HepG2 (cell line): ENCODE measurements at regions not wholly inside any gene's neighbourhood (a gene's known extent, or its start where the extent isn't known, plus 50 kb on each side); places are given as distances from the start of the nearest gene placed in this dataset.

Experiments
- DPF2 ChIP-seq: sonication (generic); formaldehyde crosslinking; IDR thresholded peaks from 2 replicates; pipeline ENCODE4 v1.4.0; 2020; ENCODE audit warnings: mild to moderate bottlenecking, low read depth, missing genetic modification reagents, borderline replicate concordance
- EP300 ChIP-seq, 3 experiments: sonication (generic) in 1 of 3; formaldehyde crosslinking in 1 of 3; IDR thresholded peaks; 2 replicates each; pipeline versions ENCODE4 v1.5.1 to v1.6.1; 2011 to 2020; ENCODE audit warnings: low read depth in 2 of 3, low read length in 2 of 3, borderline replicate concordance in 1 of 3, improper control_type of control experiment in 1 of 3, mild to moderate bottlenecking in 1 of 3, missing genetic modification reagents in 1 of 3, moderate library complexity in 1 of 3
- KDM1A ChIP-seq: IDR thresholded peaks from 2 replicates; pipeline ENCODE4 v1.6.1; 2016; ENCODE audit warnings: missing compliant biosample characterization
- KDM3A ChIP-seq: IDR thresholded peaks from 2 replicates; pipeline ENCODE4 v1.6.1; 2018; ENCODE audit warnings: low read depth, missing compliant biosample characterization
- NR2F6 ChIP-seq, 2 experiments: IDR thresholded peaks; 2 replicates each; pipeline ENCODE4 v1.6.1; 2016; ENCODE audit warnings: antibody characterized with exemption in 1 of 2, mild to moderate bottlenecking in 1 of 2
- RXRB ChIP-seq: IDR thresholded peaks from 2 replicates; pipeline ENCODE4 v1.6.1; 2016; ENCODE audit warnings: borderline replicate concordance, missing genetic modification reagents, missing compliant biosample characterization
- SKI ChIP-seq: fragments of 450-650 bp; IDR thresholded peaks from one replicate; pipeline ENCODE4 v1.6.1; 2018; ENCODE audit warnings: mild to moderate bottlenecking; ENCODE audit not compliant: partially characterized antibody
- ZNF274 ChIP-seq: sonication (generic); formaldehyde crosslinking; IDR thresholded peaks from 2 replicates; pipeline ENCODE4 v1.5.1; 2020; ENCODE audit warnings: mild to moderate bottlenecking, missing genetic modification reagents
- ZNF446 ChIP-seq: sonication (generic); formaldehyde crosslinking; IDR thresholded peaks from 2 replicates; pipeline ENCODE4 v1.5.0; 2020; ENCODE audit warnings: mild to moderate bottlenecking, missing genetic modification reagents
- ZNF83 ChIP-seq: sonication (generic); formaldehyde crosslinking; IDR thresholded peaks from 2 replicates; pipeline ENCODE4 v1.4.0; 2020; ENCODE audit warnings: missing genetic modification reagents, mild to moderate bottlenecking, borderline replicate concordance
- TF ChIP-seq, protein P1 (sequence below): IDR thresholded peaks from 2 replicates; pipeline ENCODE4 v1.6.1; 2016; ENCODE audit warnings: low read depth, control low read depth
- TF ChIP-seq, protein P2 (sequence below): sonication (generic); formaldehyde crosslinking; IDR thresholded peaks from 2 replicates; pipeline ENCODE4 v1.5.1; 2020; ENCODE audit warnings: missing genetic modification reagents, mild to moderate bottlenecking, borderline replicate concordance
- TF ChIP-seq, protein P3 (sequence below): IDR thresholded peaks from 2 replicates; pipeline ENCODE4 v1.6.1; 2016; ENCODE audit warnings: missing compliant biosample characterization, missing genetic modification reagents, borderline replicate concordance
- TF ChIP-seq, protein P4 (sequence below): sonication (generic); formaldehyde crosslinking; IDR thresholded peaks from 2 replicates; pipeline ENCODE4 v1.9.0; 2022; ENCODE audit warnings: low read depth, missing genetic modification reagents
- TF ChIP-seq, protein P5 (sequence below): sonication (generic); formaldehyde crosslinking; IDR thresholded peaks from 2 replicates; pipeline ENCODE4 v1.4.0; 2020; ENCODE audit warnings: missing genetic modification reagents, borderline replicate concordance
- TF ChIP-seq, protein P6 (sequence below): sonication (generic); formaldehyde crosslinking; IDR thresholded peaks from 2 replicates; pipeline ENCODE4 v1.8.1; 2023; ENCODE audit warnings: mild to moderate bottlenecking, missing genetic modification reagents
- TF ChIP-seq, protein P7 (sequence below): sonication (generic); formaldehyde crosslinking; IDR thresholded peaks from 2 replicates; pipeline ENCODE4 v1.4.0; 2020; ENCODE audit warnings: missing genetic modification reagents

DNA sequence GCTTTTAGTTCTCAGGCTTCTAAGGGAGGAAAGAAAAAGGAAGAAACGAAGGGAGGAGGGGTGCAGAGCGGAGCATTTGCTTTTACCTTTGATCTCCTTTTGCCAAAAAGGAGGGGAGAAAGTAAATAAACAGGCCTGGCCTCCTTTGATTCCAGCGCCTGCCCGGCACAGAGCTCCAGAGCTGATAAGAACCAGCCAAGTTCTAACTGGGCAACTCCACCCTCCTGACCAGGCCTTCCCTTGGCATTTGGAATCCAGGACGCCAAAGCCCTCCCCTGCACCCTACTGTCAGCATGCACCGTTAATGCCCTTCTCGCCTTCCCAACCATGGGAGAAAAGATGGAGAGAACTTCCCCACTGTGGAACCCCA is 120.8 kb upstream of the PTPN1 start (continued):
- TF ChIP-seq, protein P1, sequence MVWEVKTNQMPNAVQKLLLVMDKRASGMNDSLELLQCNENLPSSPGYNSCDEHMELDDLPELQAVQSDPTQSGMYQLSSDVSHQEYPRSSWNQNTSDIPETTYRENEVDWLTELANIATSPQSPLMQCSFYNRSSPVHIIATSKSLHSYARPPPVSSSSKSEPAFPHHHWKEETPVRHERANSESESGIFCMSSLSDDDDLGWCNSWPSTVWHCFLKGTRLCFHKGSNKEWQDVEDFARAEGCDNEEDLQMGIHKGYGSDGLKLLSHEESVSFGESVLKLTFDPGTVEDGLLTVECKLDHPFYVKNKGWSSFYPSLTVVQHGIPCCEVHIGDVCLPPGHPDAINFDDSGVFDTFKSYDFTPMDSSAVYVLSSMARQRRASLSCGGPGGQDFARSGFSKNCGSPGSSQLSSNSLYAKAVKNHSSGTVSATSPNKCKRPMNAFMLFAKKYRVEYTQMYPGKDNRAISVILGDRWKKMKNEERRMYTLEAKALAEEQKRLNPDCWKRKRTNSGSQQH (CRISPR knock-in tag) = peak; percentile 81; the same call in 1 of the 2 replicates
- TF ChIP-seq ZNF83 (CRISPR knock-in tag) = 0 out of 2 replicates have a peak, but pooled peaks have one; percentile 38
- TF ChIP-seq NR2F6 (IDR thresholded peaks at IDR 0.05) = peak; percentile 88
- TF ChIP-seq NR2F6 (CRISPR knock-in tag; IDR thresholded peaks at IDR 0.05) = peak; percentile 94
- TF ChIP-seq, protein P2, sequence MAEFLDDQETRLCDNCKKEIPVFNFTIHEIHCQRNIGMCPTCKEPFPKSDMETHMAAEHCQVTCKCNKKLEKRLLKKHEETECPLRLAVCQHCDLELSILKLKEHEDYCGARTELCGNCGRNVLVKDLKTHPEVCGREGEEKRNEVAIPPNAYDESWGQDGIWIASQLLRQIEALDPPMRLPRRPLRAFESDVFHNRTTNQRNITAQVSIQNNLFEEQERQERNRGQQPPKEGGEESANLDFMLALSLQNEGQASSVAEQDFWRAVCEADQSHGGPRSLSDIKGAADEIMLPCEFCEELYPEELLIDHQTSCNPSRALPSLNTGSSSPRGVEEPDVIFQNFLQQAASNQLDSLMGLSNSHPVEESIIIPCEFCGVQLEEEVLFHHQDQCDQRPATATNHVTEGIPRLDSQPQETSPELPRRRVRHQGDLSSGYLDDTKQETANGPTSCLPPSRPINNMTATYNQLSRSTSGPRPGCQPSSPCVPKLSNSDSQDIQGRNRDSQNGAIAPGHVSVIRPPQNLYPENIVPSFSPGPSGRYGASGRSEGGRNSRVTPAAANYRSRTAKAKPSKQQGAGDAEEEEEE (CRISPR knock-in tag) = peak; percentile 26; the same call in 1 of the 2 replicates
- TF ChIP-seq, protein P3, sequence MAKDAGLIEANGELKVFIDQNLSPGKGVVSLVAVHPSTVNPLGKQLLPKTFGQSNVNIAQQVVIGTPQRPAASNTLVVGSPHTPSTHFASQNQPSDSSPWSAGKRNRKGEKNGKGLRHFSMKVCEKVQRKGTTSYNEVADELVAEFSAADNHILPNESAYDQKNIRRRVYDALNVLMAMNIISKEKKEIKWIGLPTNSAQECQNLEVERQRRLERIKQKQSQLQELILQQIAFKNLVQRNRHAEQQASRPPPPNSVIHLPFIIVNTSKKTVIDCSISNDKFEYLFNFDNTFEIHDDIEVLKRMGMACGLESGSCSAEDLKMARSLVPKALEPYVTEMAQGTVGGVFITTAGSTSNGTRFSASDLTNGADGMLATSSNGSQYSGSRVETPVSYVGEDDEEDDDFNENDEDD (CRISPR knock-in tag) = peak; percentile 51; the same call in 1 of the 2 replicates
- TF ChIP-seq, protein P4, sequence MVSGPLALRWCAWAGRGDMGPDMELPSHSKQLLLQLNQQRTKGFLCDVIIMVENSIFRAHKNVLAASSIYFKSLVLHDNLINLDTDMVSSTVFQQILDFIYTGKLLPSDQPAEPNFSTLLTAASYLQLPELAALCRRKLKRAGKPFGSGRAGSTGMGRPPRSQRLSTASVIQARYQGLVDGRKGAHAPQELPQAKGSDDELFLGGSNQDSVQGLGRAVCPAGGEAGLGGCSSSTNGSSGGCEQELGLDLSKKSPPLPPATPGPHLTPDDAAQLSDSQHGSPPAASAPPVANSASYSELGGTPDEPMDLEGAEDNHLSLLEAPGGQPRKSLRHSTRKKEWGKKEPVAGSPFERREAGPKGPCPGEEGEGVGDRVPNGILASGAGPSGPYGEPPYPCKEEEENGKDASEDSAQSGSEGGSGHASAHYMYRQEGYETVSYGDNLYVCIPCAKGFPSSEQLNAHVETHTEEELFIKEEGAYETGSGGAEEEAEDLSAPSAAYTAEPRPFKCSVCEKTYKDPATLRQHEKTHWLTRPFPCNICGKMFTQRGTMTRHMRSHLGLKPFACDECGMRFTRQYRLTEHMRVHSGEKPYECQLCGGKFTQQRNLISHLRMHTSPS (CRISPR knock-in tag) = peak; percentile 97
- TF ChIP-seq KDM3A (CRISPR knock-in tag) = 0 out of 2 replicates have a peak, but pooled peaks have one; percentile 60
- TF ChIP-seq ZNF446 (CRISPR knock-in tag) = no peak
- 0 out of 2 replicates have a peak, but pooled peaks have one; percentile 7 for TF ChIP-seq ZNF274 (CRISPR knock-in tag)
- peak; percentile 98 for TF ChIP-seq RXRB (CRISPR knock-in tag)
- peak; percentile 54 for TF ChIP-seq SKI
- TF ChIP-seq, protein P5, sequence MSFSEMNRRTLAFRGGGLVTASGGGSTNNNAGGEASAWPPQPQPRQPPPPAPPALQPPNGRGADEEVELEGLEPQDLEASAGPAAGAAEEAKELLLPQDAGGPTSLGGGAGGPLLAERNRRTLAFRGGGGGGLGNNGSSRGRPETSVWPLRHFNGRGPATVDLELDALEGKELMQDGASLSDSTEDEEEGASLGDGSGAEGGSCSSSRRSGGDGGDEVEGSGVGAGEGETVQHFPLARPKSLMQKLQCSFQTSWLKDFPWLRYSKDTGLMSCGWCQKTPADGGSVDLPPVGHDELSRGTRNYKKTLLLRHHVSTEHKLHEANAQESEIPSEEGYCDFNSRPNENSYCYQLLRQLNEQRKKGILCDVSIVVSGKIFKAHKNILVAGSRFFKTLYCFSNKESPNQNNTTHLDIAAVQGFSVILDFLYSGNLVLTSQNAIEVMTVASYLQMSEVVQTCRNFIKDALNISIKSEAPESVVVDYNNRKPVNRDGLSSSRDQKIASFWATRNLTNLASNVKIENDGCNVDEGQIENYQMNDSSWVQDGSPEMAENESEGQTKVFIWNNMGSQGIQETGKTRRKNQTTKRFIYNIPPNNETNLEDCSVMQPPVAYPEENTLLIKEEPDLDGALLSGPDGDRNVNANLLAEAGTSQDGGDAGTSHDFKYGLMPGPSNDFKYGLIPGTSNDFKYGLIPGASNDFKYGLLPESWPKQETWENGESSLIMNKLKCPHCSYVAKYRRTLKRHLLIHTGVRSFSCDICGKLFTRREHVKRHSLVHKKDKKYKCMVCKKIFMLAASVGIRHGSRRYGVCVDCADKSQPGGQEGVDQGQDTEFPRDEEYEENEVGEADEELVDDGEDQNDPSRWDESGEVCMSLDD (CRISPR knock-in tag) = peak; percentile 73; the same call in 1 of the 2 replicates
- TF ChIP-seq, protein P6, sequence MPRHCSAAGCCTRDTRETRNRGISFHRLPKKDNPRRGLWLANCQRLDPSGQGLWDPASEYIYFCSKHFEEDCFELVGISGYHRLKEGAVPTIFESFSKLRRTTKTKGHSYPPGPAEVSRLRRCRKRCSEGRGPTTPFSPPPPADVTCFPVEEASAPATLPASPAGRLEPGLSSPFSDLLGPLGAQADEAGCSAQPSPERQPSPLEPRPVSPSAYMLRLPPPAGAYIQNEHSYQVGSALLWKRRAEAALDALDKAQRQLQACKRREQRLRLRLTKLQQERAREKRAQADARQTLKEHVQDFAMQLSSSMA (CRISPR knock-in tag) = no peak
- peak in 1 of 2 experiments; percentile 98; a peak in 2 of 4 replicates for TF ChIP-seq EP300 (IDR thresholded peaks at IDR 0.05; ENCODE audit: low read depth in 2 of 2, low read length in 2 of 2)
- peak; percentile 99 for TF ChIP-seq EP300 (CRISPR knock-in tag; IDR thresholded peaks at IDR 0.05; ENCODE audit: borderline replicate concordance)
- 0 out of 2 replicates have a peak, but pooled peaks have one; percentile 48 for TF ChIP-seq DPF2 (CRISPR knock-in tag)
- TF ChIP-seq, protein P7, sequence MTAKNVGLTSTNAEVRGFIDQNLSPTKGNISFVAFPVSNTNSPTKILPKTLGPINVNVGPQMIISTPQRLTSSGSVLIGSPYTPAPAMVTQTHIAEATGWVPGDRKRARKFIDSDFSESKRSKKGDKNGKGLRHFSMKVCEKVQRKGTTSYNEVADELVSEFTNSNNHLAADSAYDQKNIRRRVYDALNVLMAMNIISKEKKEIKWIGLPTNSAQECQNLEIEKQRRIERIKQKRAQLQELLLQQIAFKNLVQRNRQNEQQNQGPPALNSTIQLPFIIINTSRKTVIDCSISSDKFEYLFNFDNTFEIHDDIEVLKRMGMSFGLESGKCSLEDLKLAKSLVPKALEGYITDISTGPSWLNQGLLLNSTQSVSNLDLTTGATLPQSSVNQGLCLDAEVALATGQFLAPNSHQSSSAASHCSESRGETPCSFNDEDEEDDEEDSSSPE (CRISPR knock-in tag) = peak; percentile 45; the same call in 1 of the 2 replicates
- peak; percentile 64 for TF ChIP-seq KDM1A
